ENCODE measurements at regions not wholly inside any gene's neighbourhood (a gene's known extent, or its start where the extent isn't known, plus 50 kb on each side); places are given as distances from the start of the nearest gene placed in this dataset.
"Not testable (repeated sequence)": the region's sequence is repeated elsewhere in the genome, so short reads cannot be mapped to it uniquely, and the experiment has no call there.

DNA sequence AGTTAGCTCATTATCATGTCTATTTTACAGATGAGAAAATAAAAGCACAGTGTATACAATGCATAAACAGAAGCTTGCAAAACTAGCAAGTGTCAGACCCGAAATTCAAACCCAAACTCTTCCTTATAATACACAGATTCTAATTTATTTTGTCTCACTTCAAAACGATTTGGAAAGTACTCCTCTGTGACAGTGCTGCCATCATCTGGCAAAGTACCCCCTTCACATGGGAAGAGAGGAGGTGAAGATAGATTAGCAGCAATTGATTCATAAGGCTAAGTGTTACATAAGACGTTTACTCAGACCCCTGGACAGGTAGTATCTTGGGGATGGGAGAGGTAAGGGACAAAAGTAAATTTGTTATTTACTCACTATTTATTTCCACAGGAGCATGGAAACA is 744.0 kb upstream of the SGO1 start:
- DNase-seq (ENCODE audit: low read depth), result peak; percentile 27
- H3K4me3 ChIP-seq (ENCODE audit: low read length), result no peak overlapping the region
- TF ChIP-seq, protein P1, sequence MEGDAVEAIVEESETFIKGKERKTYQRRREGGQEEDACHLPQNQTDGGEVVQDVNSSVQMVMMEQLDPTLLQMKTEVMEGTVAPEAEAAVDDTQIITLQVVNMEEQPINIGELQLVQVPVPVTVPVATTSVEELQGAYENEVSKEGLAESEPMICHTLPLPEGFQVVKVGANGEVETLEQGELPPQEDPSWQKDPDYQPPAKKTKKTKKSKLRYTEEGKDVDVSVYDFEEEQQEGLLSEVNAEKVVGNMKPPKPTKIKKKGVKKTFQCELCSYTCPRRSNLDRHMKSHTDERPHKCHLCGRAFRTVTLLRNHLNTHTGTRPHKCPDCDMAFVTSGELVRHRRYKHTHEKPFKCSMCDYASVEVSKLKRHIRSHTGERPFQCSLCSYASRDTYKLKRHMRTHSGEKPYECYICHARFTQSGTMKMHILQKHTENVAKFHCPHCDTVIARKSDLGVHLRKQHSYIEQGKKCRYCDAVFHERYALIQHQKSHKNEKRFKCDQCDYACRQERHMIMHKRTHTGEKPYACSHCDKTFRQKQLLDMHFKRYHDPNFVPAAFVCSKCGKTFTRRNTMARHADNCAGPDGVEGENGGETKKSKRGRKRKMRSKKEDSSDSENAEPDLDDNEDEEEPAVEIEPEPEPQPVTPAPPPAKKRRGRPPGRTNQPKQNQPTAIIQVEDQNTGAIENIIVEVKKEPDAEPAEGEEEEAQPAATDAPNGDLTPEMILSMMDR (conservative IDR thresholded peaks at IDR 0.05; ENCODE audit: low read length), result peak; percentile 59

DNA sequence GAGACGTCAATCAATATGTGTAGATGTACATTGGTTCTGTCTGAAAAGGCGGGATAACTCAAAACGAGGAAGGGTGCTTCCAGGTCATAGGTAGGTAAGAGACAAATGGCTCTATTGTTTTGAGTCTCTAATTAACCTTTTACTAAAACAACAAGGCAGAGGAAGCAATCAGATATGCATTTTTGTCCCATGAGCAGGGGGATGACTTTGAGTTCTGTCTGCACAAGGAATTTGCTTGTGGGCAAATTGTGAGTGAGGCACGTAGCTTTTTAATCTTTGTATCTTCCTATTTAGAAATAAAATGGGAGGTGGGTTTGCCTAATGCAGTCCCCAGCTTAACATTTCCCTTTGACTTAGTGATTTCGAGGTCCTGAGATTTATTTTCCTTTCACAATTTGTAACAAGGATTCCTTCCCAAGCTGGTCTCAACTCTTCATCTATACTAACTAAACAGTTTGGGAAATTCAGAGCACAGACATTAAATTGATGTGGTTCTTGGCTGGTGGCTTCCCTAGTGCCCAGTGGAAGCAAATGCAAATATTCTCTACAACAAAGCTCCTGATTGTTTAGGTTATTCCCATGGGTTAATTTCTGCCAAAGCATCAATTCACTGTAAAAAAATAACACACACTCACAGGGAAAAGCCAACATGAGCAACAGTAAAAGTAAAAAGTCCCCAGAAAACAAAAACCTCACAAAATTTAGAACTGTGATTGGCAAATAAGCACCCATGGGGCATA is 738.8 kb upstream of the SGO1 start:
- H3K4me3 ChIP-seq (ENCODE audit: low read length), result no peak overlapping the region
- TF ChIP-seq, protein P1 (conservative IDR thresholded peaks at IDR 0.05; ENCODE audit: low read length), result no peak
- DNase-seq (ENCODE audit: low read depth), result peak; percentile 12

DNA sequence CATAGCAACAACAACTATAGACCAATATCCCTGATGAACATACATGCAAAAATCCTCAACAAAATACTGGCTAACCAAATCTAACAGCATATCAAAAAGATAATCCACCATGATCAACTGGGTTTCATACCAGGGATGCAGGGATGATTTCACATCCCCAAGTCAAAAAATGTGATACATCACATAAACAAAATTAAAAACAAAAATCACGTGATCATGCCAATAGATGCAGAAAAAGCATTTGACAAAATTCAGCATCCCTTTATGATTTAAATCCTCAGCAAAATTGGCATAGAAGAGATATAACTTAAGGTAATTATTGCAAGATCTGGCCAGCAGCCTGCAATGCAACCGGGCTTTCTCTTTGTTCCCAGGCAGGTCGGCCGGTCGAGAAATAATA is 735.1 kb upstream of the SGO1 start:
- H3K4me3 ChIP-seq (ENCODE audit: low read length); DNase-seq (ENCODE audit: low read depth): not testable (repeated sequence)

DNA sequence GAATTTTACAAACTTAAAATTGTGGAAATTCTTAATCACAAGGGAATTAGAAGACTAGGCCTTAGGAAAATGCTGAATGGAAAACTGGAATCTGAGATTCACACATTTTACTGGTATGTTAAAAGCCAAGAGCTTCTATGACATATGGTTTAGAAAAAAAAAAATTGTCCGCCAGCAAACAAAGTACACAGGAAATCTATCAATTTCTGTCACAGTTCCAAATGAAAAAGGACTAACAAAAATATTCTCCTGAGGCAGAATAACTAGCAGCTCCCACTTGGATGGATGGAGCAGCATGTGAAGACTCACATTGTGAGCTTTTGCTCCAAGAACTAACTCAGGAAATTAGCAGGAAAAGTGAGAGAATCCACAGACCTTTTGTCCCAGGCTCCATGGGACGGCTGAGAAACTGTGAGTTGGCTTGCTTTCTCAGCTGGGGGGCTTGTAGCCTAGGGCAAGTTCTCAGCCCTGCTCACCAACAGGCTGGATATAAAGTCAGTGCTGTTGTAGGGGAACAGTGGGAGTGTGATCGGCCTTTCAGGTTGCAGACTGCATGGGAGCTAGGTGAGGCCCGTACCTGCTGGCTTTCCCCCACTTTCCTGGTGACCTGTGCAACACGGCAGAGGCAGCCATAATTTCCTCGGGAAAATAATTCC is 731.1 kb upstream of the SGO1 start:
- DNase-seq (ENCODE audit: low read depth), result no peak
- TF ChIP-seq, protein P1 (conservative IDR thresholded peaks at IDR 0.05; ENCODE audit: low read length), result no peak
- H3K4me3 ChIP-seq (ENCODE audit: low read length), result no peak overlapping the region

DNA sequence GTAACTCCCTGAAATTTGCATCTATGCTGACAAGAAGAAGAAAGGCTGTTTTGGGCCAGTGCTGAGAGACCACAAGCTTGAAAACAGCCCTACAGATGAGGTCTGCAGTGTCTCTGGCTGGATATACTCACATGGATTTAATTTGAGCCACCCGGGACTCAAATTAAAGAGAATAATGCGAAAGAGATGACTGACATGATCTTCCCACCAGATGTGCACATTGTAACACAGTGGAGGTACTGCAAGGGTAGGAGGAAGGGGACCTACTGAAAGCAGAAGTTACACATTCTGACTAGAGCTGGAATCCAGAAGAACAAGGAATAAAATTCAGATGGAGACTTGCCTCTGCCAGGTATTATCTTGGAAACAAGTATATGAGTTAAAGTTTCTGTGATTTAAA is 728.3 kb upstream of the SGO1 start:
- peak; percentile 16 for DNase-seq (ENCODE audit: low read depth)
- TF ChIP-seq, protein P1 (conservative IDR thresholded peaks at IDR 0.05; ENCODE audit: low read length), result no peak
- no peak overlapping the region for H3K4me3 ChIP-seq (ENCODE audit: low read length)

DNA sequence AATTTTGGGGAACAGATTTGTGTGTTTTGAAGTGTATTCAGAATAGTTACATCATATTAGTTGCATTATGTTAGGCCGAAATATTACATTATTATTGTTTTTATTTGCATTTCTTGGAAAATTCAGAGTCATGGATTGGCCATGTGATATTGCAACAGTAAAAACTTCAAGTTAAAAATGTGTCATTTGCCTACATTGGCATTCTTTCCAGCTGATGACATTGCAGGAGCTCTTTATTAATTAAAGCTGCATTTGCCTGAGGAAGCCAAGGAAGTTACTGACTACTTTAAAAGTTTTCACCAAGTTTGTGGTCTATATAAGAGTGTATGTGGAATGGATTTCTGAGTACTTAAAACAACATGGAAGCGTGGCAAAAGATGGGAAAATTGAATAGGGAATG is 726.4 kb upstream of the SGO1 start:
- H3K4me3 ChIP-seq (ENCODE audit: low read length), result no peak overlapping the region
- TF ChIP-seq, protein P1 (conservative IDR thresholded peaks at IDR 0.05; ENCODE audit: low read length), result no peak
- DNase-seq (ENCODE audit: low read depth), result peak; percentile 61

DNA sequence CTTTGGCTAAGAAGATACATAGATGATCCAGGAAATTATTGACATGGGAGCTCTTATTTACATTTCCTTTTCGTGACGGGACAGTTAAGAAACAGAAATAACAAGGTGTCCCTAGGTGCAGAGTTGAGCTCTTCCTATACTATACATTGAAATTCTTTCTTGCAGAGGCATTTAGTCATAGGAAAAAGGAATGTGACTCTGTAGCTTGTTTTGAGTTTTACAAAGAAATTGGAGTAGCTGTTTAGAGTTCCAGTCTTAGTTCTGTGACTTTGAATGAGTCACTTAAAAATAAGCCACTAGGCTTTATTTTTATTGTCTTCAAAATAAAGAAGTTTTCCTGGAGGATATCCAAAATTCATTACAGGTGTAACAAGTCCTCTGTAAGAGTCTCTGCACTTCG is 723.5 kb upstream of the SGO1 start:
- TF ChIP-seq, protein P1 (conservative IDR thresholded peaks at IDR 0.05; ENCODE audit: low read length), result no peak
- no peak overlapping the region for H3K4me3 ChIP-seq (ENCODE audit: low read length)
- DNase-seq (ENCODE audit: low read depth), result no peak

Measured in AG10803 (cell line).